ENCODE measurements at regions not wholly inside any gene's neighbourhood (a gene's known extent, or its start where the extent isn't known, plus 50 kb on each side); places are given as distances from the start of the nearest gene placed in this dataset.

DNA sequence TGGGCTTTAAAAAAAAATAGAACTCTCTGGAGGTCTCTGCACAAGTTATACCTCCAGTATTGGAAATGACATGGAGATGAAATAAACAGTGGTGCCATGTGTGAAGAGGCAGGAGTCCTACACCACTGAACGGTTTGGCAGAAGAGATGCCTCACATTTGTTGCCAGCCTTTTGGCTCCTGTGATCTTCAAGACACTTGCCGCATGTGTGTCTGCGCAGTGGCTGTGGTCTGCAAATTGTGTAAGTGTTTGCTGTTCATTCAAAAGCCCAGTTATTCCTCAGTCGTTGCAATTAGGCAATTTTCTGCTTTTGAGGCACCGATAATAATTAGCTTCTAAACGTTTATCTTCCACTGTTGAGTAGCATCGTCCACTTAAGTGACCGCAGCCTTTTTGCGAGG lies 319.1 kb downstream of the BRD1 start:
- no peak for DNase-seq
- Histone ChIP-seq H3K4me1 (no peaks in the 10 kb centered on the region), H3K27ac (no peak overlapping the region), H3K9me3 (peaks cover 0 to 8% (median 4%) of the 10 kb centered on the region in 4 donors), H3K36me3 (no peaks in the 10 kb centered on the region), H3K27me3 (peaks cover 0 to 14% (median 0%) of the 10 kb centered on the region in 3 donors), H3K4me3 (no peak overlapping the region)
- TF ChIP-seq, protein P1, sequence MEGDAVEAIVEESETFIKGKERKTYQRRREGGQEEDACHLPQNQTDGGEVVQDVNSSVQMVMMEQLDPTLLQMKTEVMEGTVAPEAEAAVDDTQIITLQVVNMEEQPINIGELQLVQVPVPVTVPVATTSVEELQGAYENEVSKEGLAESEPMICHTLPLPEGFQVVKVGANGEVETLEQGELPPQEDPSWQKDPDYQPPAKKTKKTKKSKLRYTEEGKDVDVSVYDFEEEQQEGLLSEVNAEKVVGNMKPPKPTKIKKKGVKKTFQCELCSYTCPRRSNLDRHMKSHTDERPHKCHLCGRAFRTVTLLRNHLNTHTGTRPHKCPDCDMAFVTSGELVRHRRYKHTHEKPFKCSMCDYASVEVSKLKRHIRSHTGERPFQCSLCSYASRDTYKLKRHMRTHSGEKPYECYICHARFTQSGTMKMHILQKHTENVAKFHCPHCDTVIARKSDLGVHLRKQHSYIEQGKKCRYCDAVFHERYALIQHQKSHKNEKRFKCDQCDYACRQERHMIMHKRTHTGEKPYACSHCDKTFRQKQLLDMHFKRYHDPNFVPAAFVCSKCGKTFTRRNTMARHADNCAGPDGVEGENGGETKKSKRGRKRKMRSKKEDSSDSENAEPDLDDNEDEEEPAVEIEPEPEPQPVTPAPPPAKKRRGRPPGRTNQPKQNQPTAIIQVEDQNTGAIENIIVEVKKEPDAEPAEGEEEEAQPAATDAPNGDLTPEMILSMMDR (IDR thresholded peaks at IDR 0.05): no peak
- TF ChIP-seq POLR2A (IDR thresholded peaks at IDR 0.05) (no peak), POLR2AphosphoS5 (IDR thresholded peaks at IDR 0.05) (no peak), EP300 (IDR thresholded peaks at IDR 0.05) (no peak)
- intact Hi-C loops (cut with DNase I): no loop called here
- 88 to 89% methylated on average over 9 of the region's 9 CpGs for WGBS, 2 donors

DNA sequence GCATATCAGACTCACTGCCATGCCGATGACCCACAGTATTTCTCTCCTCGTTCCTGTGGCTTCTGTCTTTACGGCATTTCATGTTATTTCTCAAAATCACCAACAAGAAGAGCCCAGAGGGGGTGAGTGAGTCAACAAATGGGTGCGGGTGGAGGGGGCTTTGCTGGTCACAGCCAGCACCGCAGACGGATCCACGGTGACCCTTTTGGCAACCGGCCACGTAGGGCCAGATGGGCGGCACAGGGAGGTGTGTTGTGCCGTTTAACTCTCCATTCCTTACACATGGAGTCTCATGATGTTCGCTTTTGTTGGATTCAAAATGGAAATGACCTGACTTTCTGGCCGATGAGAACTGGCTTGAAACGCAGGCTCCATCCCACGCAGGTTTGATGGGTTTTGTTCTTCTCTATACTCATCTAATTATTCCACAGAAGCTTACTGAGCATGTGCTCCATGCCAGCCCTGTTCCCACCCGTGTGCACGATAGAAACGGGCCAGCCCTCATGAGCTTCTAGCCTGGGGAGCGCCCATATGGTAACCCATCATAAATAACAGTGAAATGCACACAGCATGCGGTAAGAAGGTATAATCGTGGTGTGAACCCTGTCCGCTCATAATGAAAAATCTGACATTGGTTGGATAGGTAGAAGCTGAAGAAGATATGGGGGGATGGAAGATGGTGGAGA lies 319.9 kb downstream of the BRD1 start:
- intact Hi-C loops (cut with DNase I): no loop called here
- H3K4me3 ChIP-seq: no peak overlapping the region
- TF ChIP-seq POLR2A (IDR thresholded peaks at IDR 0.05) (no peak), POLR2AphosphoS5 (IDR thresholded peaks at IDR 0.05) (no peak), EP300 (IDR thresholded peaks at IDR 0.05) (no peak)
- TF ChIP-seq, protein P1 (IDR thresholded peaks at IDR 0.05): no peak
- DNase-seq: no peak
- H3K9me3 ChIP-seq: peaks cover 0 to 8% (median 4%) of the 10 kb centered on the region in 4 donors
- H3K27ac ChIP-seq: no peak overlapping the region
- 92 to 96% methylated on average over 22 of the region's 22 CpGs for WGBS, 2 donors
- H3K36me3 ChIP-seq: no peaks in the 10 kb centered on the region
- peaks cover 0 to 6% (median 0%) of the 10 kb centered on the region in 3 donors for H3K27me3 ChIP-seq
- H3K4me1 ChIP-seq: no peaks in the 10 kb centered on the region

DNA sequence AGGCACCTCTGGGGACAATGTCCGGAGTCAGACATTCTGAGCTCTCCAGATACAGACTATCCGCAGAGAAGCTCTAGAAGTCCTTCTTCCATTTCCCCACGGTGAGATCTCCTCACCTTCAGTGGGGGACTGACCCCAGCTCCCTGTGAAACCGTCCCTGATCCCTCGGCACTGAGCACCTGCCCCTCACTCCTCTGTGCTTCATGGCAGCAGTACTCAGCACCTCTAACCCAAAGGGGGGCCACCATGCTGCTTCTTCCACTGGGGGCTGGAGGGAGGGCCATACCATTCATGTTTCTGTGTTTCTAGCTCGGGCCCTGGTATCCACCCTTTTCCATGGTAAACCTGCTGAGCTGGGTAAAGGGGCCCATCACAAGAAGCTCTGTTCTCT lies 321.7 kb downstream of the BRD1 start:
- H3K4me1 ChIP-seq: no peaks in the 10 kb centered on the region
- H3K27ac ChIP-seq: no peak overlapping the region
- H3K4me3 ChIP-seq: no peak overlapping the region
- 87 to 93% methylated on average over 6 of the region's 6 CpGs for WGBS, 2 donors
- H3K27me3 ChIP-seq: peaks cover 0 to 3% (median 0%) of the 10 kb centered on the region in 3 donors
- H3K9me3 ChIP-seq: peaks cover 0 to 8% (median 3%) of the 10 kb centered on the region in 4 donors
- intact Hi-C loops (cut with DNase I): no loop called here
- H3K36me3 ChIP-seq: no peaks in the 10 kb centered on the region
- no peak for DNase-seq
- TF ChIP-seq POLR2A (IDR thresholded peaks at IDR 0.05) (no peak), EP300 (IDR thresholded peaks at IDR 0.05) (no peak), POLR2AphosphoS5 (IDR thresholded peaks at IDR 0.05) (no peak)
- TF ChIP-seq, protein P1 (IDR thresholded peaks at IDR 0.05): no peak

DNA sequence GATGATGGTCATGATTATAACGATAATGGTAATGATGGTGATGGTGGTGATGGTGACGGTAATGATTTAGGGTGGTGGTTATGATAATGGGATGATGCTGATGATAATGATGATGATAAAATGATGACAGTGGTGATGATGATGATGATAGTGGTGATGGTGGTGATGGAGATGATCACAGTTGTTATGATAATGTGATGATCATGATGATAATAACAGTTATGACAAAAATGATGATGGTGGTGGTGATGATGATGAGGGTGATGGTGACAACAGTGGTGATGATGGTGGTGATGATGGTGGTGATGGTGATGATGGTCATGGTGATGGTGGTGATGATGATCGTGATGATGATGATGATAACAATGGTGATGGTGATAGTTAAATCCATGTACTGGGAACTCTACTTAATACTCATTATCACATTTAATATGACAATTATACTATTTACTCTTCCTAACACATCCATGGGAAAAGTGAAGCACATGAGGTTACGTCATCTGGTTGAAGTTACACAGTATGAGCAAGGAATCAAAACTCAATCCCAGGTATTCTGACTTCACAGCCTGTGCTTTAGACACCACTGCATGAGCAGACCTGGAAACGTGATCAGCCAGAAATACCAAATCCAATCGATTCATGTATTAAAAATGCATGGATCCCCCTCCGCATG lies 322.2 kb downstream of the BRD1 start:
- no peaks in the 10 kb centered on the region for H3K27me3 ChIP-seq
- 95% methylated on average over 7 of the region's 7 CpGs for WGBS, 2 donors
- DNase-seq: no peak
- H3K9me3 ChIP-seq: peaks cover 0 to 2% (median 1%) of the 10 kb centered on the region in 4 donors
- TF ChIP-seq POLR2A (IDR thresholded peaks at IDR 0.05) (no peak), POLR2AphosphoS5 (IDR thresholded peaks at IDR 0.05) (no peak), EP300 (IDR thresholded peaks at IDR 0.05) (no peak)
- TF ChIP-seq, protein P1 (IDR thresholded peaks at IDR 0.05): no peak
- no peaks in the 10 kb centered on the region for H3K36me3 ChIP-seq
- intact Hi-C loops (cut with DNase I): no loop called here
- H3K27ac ChIP-seq: no peak overlapping the region
- H3K4me3 ChIP-seq: no peak overlapping the region
- H3K4me1 ChIP-seq: no peaks in the 10 kb centered on the region
